Loucy (cell line): ENCODE measurements at regions not wholly inside any gene's neighbourhood (a gene's known extent, or its start where the extent isn't known, plus 50 kb on each side); places are given as distances from the start of the nearest gene placed in this dataset.

Experiments
- H2AFZ ChIP-seq: fragments of 200-600 bp; sonication (generic); 2 replicates; pipeline ENCODE4 v1.6.0; 2016; ENCODE audit warnings: antibody characterized with exemption, mild to moderate bottlenecking, low read length, moderate library complexity
- H3F3A ChIP-seq: fragments of 200-600 bp; 2 replicates; pipeline ENCODE4 v1.6.0; 2016; ENCODE audit warnings: antibody characterized with exemption, low read depth, mild to moderate bottlenecking
- H3K27me3 ChIP-seq: fragments of 200-600 bp; sonication (generic); 2 replicates; pipeline ENCODE4 v1.6.1; 2014; ENCODE audit warnings: low read length, mild to moderate bottlenecking; ENCODE audit not compliant: insufficient read depth, poor library complexity, severe bottlenecking
- H3K36me3 ChIP-seq: fragments of 200-600 bp; sonication (generic); 2 replicates; pipeline ENCODE4 v1.6.1; 2016; ENCODE audit warnings: low read length; ENCODE audit not compliant: insufficient read depth
- H3K4me1 ChIP-seq: fragments of 200-600 bp; sonication (generic); 2 replicates; pipeline ENCODE4 v1.5.1; 2014; ENCODE audit warnings: low read length, mild to moderate bottlenecking; ENCODE audit not compliant: insufficient read depth, poor library complexity, severe bottlenecking
- H3K4me2 ChIP-seq: fragments of 200-600 bp; sonication (generic); 2 replicates; pipeline ENCODE4 v1.6.0; 2014; ENCODE audit warnings: antibody characterized with exemption, low read length, low read depth, mild to moderate bottlenecking; ENCODE audit not compliant: poor library complexity, severe bottlenecking
- H3K4me3 ChIP-seq: fragments of 200-600 bp; sonication (generic); 2 replicates; pipeline ENCODE4 v1.5.1; 2014; ENCODE audit warnings: low read length, mild to moderate bottlenecking, mixed read lengths; ENCODE audit not compliant: poor library complexity, severe bottlenecking
- H3K79me2 ChIP-seq: fragments of 200-600 bp; sonication (generic); 2 replicates; pipeline ENCODE4 v1.6.1; 2014; ENCODE audit warnings: low read length; ENCODE audit not compliant: insufficient read depth
- H3K9ac ChIP-seq: fragments of 200-600 bp; sonication (generic); 2 replicates; pipeline ENCODE4 v1.6.0; 2014; ENCODE audit warnings: mild to moderate bottlenecking, low read depth, low read length, moderate library complexity; ENCODE audit not compliant: poor library complexity, severe bottlenecking
- H3K9me2 ChIP-seq: fragments of 200-600 bp; sonication (generic); replicated peaks from 2 replicates; pipeline ENCODE4 v1.6.1; 2016; ENCODE audit warnings: low read depth, low read length, mixed read lengths
- H3K9me3 ChIP-seq: fragments of 200-600 bp; sonication (generic); 2 replicates; pipeline ENCODE4 v1.6.1; 2014; ENCODE audit warnings: mild to moderate bottlenecking, antibody characterized with exemption, low read length, low read depth; ENCODE audit not compliant: insufficient read depth
- H4K20me1 ChIP-seq: fragments of 200-600 bp; sonication (generic); 2 replicates; pipeline ENCODE4 v1.6.0; 2014; ENCODE audit warnings: antibody characterized with exemption, low read length, mild to moderate bottlenecking; ENCODE audit not compliant: insufficient read depth, poor library complexity, severe bottlenecking
- EZH2phosphoT487 ChIP-seq: fragments of 200-600 bp; IDR thresholded peaks from 2 replicates; pipeline ENCODE4 v1.6.1; 2018; ENCODE audit warnings: antibody characterized with exemption, mild to moderate bottlenecking, moderate library complexity, borderline replicate concordance
- TF ChIP-seq, protein P1 (sequence below): fragments of 200-600 bp; sonication (generic); conservative IDR thresholded peaks from 2 replicates; pipeline ENCODE4 v1.5.1; 2014; ENCODE audit warnings: mild to moderate bottlenecking, antibody characterized with exemption, low read length

DNA sequence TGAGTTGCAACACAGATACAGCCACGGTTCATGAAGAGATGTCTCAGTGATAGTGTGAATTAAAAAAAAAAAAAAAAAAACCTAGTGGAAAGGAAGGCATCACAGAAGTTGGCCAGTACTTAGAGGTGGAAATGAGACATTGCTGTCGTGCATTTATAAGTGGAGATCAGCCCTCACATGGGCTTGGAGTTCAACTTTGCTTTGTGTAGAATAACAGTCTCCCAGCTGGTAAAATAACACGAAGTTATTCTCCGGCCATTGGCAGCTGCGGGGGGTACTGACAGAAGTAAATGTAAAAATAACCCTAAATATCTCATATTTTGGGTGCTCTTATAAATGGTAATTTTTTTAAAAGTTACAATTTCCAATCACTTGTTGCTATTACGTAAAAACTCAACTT is 98.8 kb upstream of the TMEM18 start:
- Histone ChIP-seq H3K4me3 (no peak overlapping the region), H4K20me1 (no peaks in the 10 kb centered on the region), H3F3A (no peaks in the 10 kb centered on the region), H2AFZ (no peak overlapping the region), H3K9ac (no peak overlapping the region), H3K4me2 (no peak overlapping the region), H3K9me2 (no peaks in the 10 kb centered on the region), H3K36me3 (no peaks in the 10 kb centered on the region), H3K4me1 (no peaks in the 10 kb centered on the region), H3K79me2 (no peaks in the 10 kb centered on the region), H3K27me3 (no peaks in the 10 kb centered on the region), H3K9me3 (no peaks in the 10 kb centered on the region)
- TF ChIP-seq EZH2phosphoT487: no peak
- TF ChIP-seq, protein P1, sequence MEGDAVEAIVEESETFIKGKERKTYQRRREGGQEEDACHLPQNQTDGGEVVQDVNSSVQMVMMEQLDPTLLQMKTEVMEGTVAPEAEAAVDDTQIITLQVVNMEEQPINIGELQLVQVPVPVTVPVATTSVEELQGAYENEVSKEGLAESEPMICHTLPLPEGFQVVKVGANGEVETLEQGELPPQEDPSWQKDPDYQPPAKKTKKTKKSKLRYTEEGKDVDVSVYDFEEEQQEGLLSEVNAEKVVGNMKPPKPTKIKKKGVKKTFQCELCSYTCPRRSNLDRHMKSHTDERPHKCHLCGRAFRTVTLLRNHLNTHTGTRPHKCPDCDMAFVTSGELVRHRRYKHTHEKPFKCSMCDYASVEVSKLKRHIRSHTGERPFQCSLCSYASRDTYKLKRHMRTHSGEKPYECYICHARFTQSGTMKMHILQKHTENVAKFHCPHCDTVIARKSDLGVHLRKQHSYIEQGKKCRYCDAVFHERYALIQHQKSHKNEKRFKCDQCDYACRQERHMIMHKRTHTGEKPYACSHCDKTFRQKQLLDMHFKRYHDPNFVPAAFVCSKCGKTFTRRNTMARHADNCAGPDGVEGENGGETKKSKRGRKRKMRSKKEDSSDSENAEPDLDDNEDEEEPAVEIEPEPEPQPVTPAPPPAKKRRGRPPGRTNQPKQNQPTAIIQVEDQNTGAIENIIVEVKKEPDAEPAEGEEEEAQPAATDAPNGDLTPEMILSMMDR: no peak

DNA sequence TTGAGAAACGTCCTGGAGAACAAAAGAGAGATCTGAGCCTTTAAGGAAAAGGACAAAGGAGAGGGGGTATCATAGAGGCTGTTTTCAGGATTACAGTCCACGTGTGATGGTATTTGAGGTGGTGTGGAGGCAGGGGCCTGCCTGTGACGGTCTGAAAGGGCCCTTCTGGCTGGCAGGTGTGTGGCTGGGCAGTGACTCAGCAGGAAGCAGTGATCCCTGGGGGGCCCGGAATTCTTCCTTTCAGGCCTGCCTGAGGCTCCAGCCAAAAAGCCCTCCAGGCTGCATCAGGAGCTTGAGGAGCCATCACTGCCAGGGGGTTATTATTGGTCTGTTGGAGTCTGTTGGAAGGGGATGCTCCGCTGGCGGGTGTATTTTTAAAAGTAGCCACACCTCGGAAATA is 97.2 kb upstream of the TMEM18 start:
- Histone ChIP-seq H2AFZ (no peak overlapping the region), H4K20me1 (no peaks in the 10 kb centered on the region), H3K4me2 (no peak overlapping the region), H3K4me3 (no peak overlapping the region), H3F3A (no peaks in the 10 kb centered on the region), H3K27me3 (no peaks in the 10 kb centered on the region), H3K9me2 (no peaks in the 10 kb centered on the region), H3K36me3 (no peaks in the 10 kb centered on the region), H3K9me3 (no peaks in the 10 kb centered on the region), H3K79me2 (no peaks in the 10 kb centered on the region), H3K9ac (no peak overlapping the region), H3K4me1 (peaks cover 15% of the 10 kb centered on the region)
- TF ChIP-seq, protein P1: no peak
- TF ChIP-seq EZH2phosphoT487: no peak

DNA sequence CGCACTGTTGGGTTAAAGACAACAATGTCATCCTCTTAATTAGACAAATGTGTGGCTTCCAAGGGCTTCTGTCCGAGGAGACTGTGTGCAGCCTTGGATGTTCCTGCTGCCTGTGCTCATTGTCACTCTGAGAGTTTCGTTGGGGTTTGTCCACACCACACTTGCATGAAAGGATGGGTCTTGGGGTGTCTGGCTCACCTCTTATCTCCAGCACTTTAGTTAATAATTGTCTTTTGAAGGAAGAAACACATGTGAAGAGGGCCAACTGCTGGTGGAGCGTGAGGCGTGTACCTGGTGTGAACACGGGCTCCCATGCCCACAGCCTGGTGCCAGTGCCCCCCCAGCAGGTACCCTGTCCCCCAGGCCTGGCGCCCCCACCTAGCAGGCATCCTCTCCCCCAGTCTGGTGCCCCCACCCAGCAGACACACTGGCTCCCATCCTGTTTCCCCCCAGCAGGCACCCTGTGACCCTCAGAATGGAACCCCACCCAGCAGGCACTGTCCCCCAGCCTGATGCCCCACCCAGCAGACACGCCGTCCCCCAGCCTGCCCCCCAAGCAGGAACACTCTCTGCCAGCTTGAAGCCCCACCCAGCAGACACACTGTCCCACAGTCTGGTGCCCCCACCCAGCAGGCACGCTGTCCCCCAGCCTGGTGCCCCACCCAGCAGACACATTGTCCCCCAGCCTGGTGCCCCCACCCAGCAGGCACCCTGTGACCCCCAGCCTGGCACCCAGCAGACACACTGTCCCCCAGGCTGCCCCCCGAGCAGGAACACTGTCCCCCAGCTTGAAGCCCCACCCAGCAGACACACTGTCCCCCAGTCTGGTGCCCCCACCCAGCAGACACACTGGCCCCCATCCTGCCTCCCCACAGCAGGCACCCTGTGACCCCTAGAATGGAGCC is 96.3 kb upstream of the TMEM18 start:
- Histone ChIP-seq H3K79me2 (no peaks in the 10 kb centered on the region), H3F3A (no peaks in the 10 kb centered on the region), H3K36me3 (no peaks in the 10 kb centered on the region), H4K20me1 (no peaks in the 10 kb centered on the region), H3K27me3 (no peaks in the 10 kb centered on the region), H3K4me3 (no peak overlapping the region), H3K4me2 (no peak overlapping the region), H3K9ac (no peak overlapping the region), H2AFZ (no peak overlapping the region), H3K9me3 (peaks cover 2% of the 10 kb centered on the region; the same call in 1 of the 2 replicates), H3K9me2 (no peaks in the 10 kb centered on the region), H3K4me1 (peaks cover 17% of the 10 kb centered on the region)
- TF ChIP-seq EZH2phosphoT487: no peak
- TF ChIP-seq, protein P1: no peak
